Mesendoderm (in vitro differentiated cells): ENCODE measurements at regions not wholly inside any gene's neighbourhood (a gene's known extent, or its start where the extent isn't known, plus 50 kb on each side); places are given as distances from the start of the nearest gene placed in this dataset.
"Not testable (repeated sequence)": the region's sequence is repeated elsewhere in the genome, so short reads cannot be mapped to it uniquely, and the experiment has no call there.

Source experiments
- DNase-seq: peaks from one replicate; pipeline ENCODE4 v3.0.0; 2013
- H2AK5ac ChIP-seq: 2 replicates; pipeline ENCODE4 v1.6.1; 2013; ENCODE audit warnings: low read length, inconsistent platforms
- H2BK120ac ChIP-seq: 2 replicates; pipeline ENCODE4 v1.6.1; 2013; ENCODE audit warnings: low read depth, mild to moderate bottlenecking, low read length, moderate library complexity, mixed read lengths
- H2BK15ac ChIP-seq: replicated peaks from 2 replicates; pipeline ENCODE4 v1.6.1; 2013; ENCODE audit warnings: low read depth, mild to moderate bottlenecking, moderate library complexity
- H2BK5ac ChIP-seq: 2 replicates; pipeline ENCODE4 v1.6.1; 2013; ENCODE audit warnings: low read length, inconsistent platforms
- H3K18ac ChIP-seq: 2 replicates; pipeline ENCODE4 v1.6.1; 2013; ENCODE audit warnings: mild to moderate bottlenecking, low read length, mixed read lengths
- H3K23ac ChIP-seq: one replicate; pipeline ENCODE4 v1.6.1; 2013; ENCODE audit warnings: low read length
- H3K27ac ChIP-seq: 2 replicates; pipeline ENCODE4 v1.5.1; 2013; ENCODE audit warnings: low read depth, mild to moderate bottlenecking, inconsistent platforms, low read length, moderate library complexity
- H3K27me3 ChIP-seq: 2 replicates; pipeline ENCODE4 v1.6.1; 2013; ENCODE audit warnings: low read length, control low read depth, mild to moderate bottlenecking, inconsistent platforms; ENCODE audit not compliant: insufficient read depth, poor library complexity
- H3K36me3 ChIP-seq: 2 replicates; pipeline ENCODE4 v1.6.1; 2013; ENCODE audit warnings: low read length, inconsistent platforms; ENCODE audit not compliant: control insufficient read depth, insufficient read depth
- H3K4ac ChIP-seq: one replicate; pipeline ENCODE4 v1.6.1; 2013; ENCODE audit warnings: low read depth, mild to moderate bottlenecking, low read length, moderate library complexity
- H3K4me1 ChIP-seq: 2 replicates; pipeline ENCODE4 v1.6.1; 2013; ENCODE audit warnings: low read depth, low read length, inconsistent platforms; ENCODE audit not compliant: control insufficient read depth
- H3K4me2 ChIP-seq: 2 replicates; pipeline ENCODE4 v1.6.1; 2013; ENCODE audit warnings: low read length
- H3K4me3 ChIP-seq: 2 replicates; pipeline ENCODE4 v1.5.1; 2013; ENCODE audit warnings: mild to moderate bottlenecking, low read length
- H3K56ac ChIP-seq: one replicate; pipeline ENCODE4 v1.6.1; 2013; ENCODE audit warnings: low read length
- H3K79me1 ChIP-seq: 2 replicates; pipeline ENCODE4 v1.6.1; 2013; ENCODE audit warnings: low read length, inconsistent platforms
- H3K79me2 ChIP-seq: 2 replicates; pipeline ENCODE4 v1.6.1; 2013; ENCODE audit warnings: mild to moderate bottlenecking, low read length; ENCODE audit not compliant: control insufficient read depth, insufficient read depth
- H3K9ac ChIP-seq: 2 replicates; pipeline ENCODE4 v1.6.1; 2013; ENCODE audit warnings: low read length, inconsistent platforms
- H4K5ac ChIP-seq: one replicate; pipeline ENCODE4 v1.6.1; 2013; ENCODE audit warnings: low read length
- H4K8ac ChIP-seq: one replicate; pipeline ENCODE4 v1.6.1; 2013; ENCODE audit warnings: low read depth, mild to moderate bottlenecking, control low read depth, low read length, moderate library complexity
- WGBS: extraction: QIAGEN DNeasy Blood & Tissue Kit; methylation state at CpG from one replicate; pipeline ENCODE4 v1.1.7; 2013; ENCODE audit warnings: low lambda C conversion rate, missing lambda C conversion rate; ENCODE audit not compliant: insufficient coverage; ENCODE audit errors: extremely low coverage; 5-methylcytosine and 5-hydroxymethylcytosine counted together

GRCh38 chr15:99467338-99467720, 98.5 kb upstream of the MEF2A start:
- no CpG with 5 or more reads among the region's 14 CpGs for WGBS
- H3K4me1 ChIP-seq, result no peaks in the 10 kb centered on the region
- no peak overlapping the region for H2BK15ac ChIP-seq
- H3K4me3 ChIP-seq, result no peak overlapping the region
- no peaks in the 10 kb centered on the region for H3K79me2 ChIP-seq
- H3K27ac ChIP-seq, result no peak overlapping the region
- H3K9ac ChIP-seq, result no peak overlapping the region
- no peak overlapping the region for H3K4ac ChIP-seq
- H3K27me3 ChIP-seq, result no peaks in the 10 kb centered on the region
- no peak overlapping the region for H2BK120ac ChIP-seq
- no peaks in the 10 kb centered on the region for H3K36me3 ChIP-seq
- H3K56ac ChIP-seq, result no peak overlapping the region
- DNase-seq, result no peak
- no peak overlapping the region for H4K8ac ChIP-seq
- no peak overlapping the region for H2AK5ac ChIP-seq
- H3K23ac ChIP-seq, result no peak overlapping the region
- no peak overlapping the region for H2BK5ac ChIP-seq
- no peaks in the 10 kb centered on the region for H3K79me1 ChIP-seq
- no peak overlapping the region for H4K5ac ChIP-seq
- no peak overlapping the region for H3K18ac ChIP-seq
- H3K4me2 ChIP-seq, result no peak overlapping the region

GRCh38 chr15:99467853-99468464, 97.8 kb upstream of the MEF2A start:
- Histone ChIP-seq H3K27me3 (no peaks in the 10 kb centered on the region), H3K9ac (no peak overlapping the region), H3K56ac (no peak overlapping the region), H3K23ac (no peak overlapping the region), H4K5ac (no peak overlapping the region), H3K79me2 (no peaks in the 10 kb centered on the region), H3K27ac (no peak overlapping the region), H2BK5ac (no peak overlapping the region), H3K4me1 (no peaks in the 10 kb centered on the region), H3K4me2 (no peak overlapping the region), H2BK120ac (no peak overlapping the region), H2AK5ac (no peak overlapping the region), H3K4me3 (no peak overlapping the region), H3K18ac (no peak overlapping the region), H4K8ac (no peak overlapping the region), H2BK15ac (no peak overlapping the region), H3K4ac (no peak overlapping the region), H3K36me3 (no peaks in the 10 kb centered on the region), H3K79me1 (no peaks in the 10 kb centered on the region)
- no peak for DNase-seq
- no CpG with 5 or more reads among the region's 4 CpGs for WGBS

GRCh38 chr15:99470204-99470603, 95.6 kb upstream of the MEF2A start:
- not testable (repeated sequence) for DNase-seq

GRCh38 chr15:99472416-99473145, 93.2 kb upstream of the MEF2A start:
- H3K36me3 ChIP-seq, result no peaks in the 10 kb centered on the region
- H2AK5ac ChIP-seq, result no peak overlapping the region
- H3K4me3 ChIP-seq, result no peak overlapping the region
- H3K4me1 ChIP-seq, result no peaks in the 10 kb centered on the region
- no peaks in the 10 kb centered on the region for H3K79me2 ChIP-seq
- H3K4ac ChIP-seq, result no peak overlapping the region
- no peak overlapping the region for H2BK15ac ChIP-seq
- no peaks in the 10 kb centered on the region for H3K79me1 ChIP-seq
- WGBS, result no CpG with 5 or more reads among the region's 12 CpGs
- no peak for DNase-seq
- H3K27ac ChIP-seq, result no peak overlapping the region
- H3K56ac ChIP-seq, result no peak overlapping the region
- H4K5ac ChIP-seq, result no peak overlapping the region
- no peak overlapping the region for H3K9ac ChIP-seq
- no peak overlapping the region for H4K8ac ChIP-seq
- H3K27me3 ChIP-seq, result no peaks in the 10 kb centered on the region
- H2BK120ac ChIP-seq, result no peak overlapping the region
- H3K4me2 ChIP-seq, result no peak overlapping the region
- H3K18ac ChIP-seq, result no peak overlapping the region
- no peak overlapping the region for H2BK5ac ChIP-seq
- no peak overlapping the region for H3K23ac ChIP-seq

More at GRCh38 chr15:99470204-99470603, 95.6 kb upstream of the MEF2A start:
- H2BK5ac ChIP-seq, H3K56ac ChIP-seq, H3K9ac ChIP-seq, H2AK5ac ChIP-seq, H3K4me2 ChIP-seq, H4K8ac ChIP-seq, H3K4ac ChIP-seq, H4K5ac ChIP-seq, H3K36me3 ChIP-seq, H3K79me2 ChIP-seq, H2BK120ac ChIP-seq, H3K27ac ChIP-seq, H3K18ac ChIP-seq, H3K4me1 ChIP-seq, H3K23ac ChIP-seq, H3K79me1 ChIP-seq, H3K27me3 ChIP-seq, H3K4me3 ChIP-seq, H2BK15ac ChIP-seq: not testable (repeated sequence)
- WGBS, result no CpG with 5 or more reads among the region's 3 CpGs

- Histone ChIP-seq H3K27me3 (no peaks in the 10 kb centered on the region), H3K18ac (no peak overlapping the region), H3K23ac (no peak overlapping the region), H2BK120ac (no peak overlapping the region), H3K4me1 (no peaks in the 10 kb centered on the region), H3K79me2 (no peaks in the 10 kb centered on the region), H3K27ac (no peak overlapping the region), H4K8ac (no peak overlapping the region), H3K9ac (no peak overlapping the region), H4K5ac (no peak overlapping the region), H2BK5ac (no peak overlapping the region), H2BK15ac (no peak overlapping the region), H2AK5ac (no peak overlapping the region), H3K4me3 (no peak overlapping the region), H3K36me3 (no peaks in the 10 kb centered on the region), H3K56ac (no peak overlapping the region), H3K4me2 (no peak overlapping the region), H3K4ac (no peak overlapping the region), H3K79me1 (no peaks in the 10 kb centered on the region)
- no CpG with 5 or more reads among the region's 24 CpGs for WGBS
- DNase-seq, result no peak
Measured at GRCh38 chr15:99473981-99474906, 91.5 kb upstream of the MEF2A start.
